ENCODE measurements at regions not wholly inside any gene's neighbourhood (a gene's known extent, or its start where the extent isn't known, plus 50 kb on each side); places are given as distances from the start of the nearest gene placed in this dataset.

GRCh38 chr6:144447472-144447871, 162.3 kb downstream of the UTRN start (continued):
- TF ChIP-seq HMGXB4 (CRISPR knock-in tag; IDR thresholded peaks at IDR 0.05), result no peak
- TF ChIP-seq PREB (CRISPR knock-in tag; IDR thresholded peaks at IDR 0.05; ENCODE audit: borderline replicate concordance), result no peak
- TF ChIP-seq E2F1 (CRISPR knock-in tag; IDR thresholded peaks at IDR 0.05), result no peak
- no peak for TF ChIP-seq GABPB1 (CRISPR knock-in tag; IDR thresholded peaks at IDR 0.05)
- TF ChIP-seq, protein P1, sequence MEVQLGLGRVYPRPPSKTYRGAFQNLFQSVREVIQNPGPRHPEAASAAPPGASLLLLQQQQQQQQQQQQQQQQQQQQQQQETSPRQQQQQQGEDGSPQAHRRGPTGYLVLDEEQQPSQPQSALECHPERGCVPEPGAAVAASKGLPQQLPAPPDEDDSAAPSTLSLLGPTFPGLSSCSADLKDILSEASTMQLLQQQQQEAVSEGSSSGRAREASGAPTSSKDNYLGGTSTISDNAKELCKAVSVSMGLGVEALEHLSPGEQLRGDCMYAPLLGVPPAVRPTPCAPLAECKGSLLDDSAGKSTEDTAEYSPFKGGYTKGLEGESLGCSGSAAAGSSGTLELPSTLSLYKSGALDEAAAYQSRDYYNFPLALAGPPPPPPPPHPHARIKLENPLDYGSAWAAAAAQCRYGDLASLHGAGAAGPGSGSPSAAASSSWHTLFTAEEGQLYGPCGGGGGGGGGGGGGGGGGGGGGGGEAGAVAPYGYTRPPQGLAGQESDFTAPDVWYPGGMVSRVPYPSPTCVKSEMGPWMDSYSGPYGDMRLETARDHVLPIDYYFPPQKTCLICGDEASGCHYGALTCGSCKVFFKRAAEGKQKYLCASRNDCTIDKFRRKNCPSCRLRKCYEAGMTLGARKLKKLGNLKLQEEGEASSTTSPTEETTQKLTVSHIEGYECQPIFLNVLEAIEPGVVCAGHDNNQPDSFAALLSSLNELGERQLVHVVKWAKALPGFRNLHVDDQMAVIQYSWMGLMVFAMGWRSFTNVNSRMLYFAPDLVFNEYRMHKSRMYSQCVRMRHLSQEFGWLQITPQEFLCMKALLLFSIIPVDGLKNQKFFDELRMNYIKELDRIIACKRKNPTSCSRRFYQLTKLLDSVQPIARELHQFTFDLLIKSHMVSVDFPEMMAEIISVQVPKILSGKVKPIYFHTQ (CRISPR knock-in tag; IDR thresholded peaks at IDR 0.05), result no peak
- TF ChIP-seq CBFB (CRISPR knock-in tag; IDR thresholded peaks at IDR 0.05; ENCODE audit: low read depth), result no peak
- TF ChIP-seq TP53 (CRISPR knock-in tag; IDR thresholded peaks at IDR 0.05), result no peak
- TF ChIP-seq, protein P2, sequence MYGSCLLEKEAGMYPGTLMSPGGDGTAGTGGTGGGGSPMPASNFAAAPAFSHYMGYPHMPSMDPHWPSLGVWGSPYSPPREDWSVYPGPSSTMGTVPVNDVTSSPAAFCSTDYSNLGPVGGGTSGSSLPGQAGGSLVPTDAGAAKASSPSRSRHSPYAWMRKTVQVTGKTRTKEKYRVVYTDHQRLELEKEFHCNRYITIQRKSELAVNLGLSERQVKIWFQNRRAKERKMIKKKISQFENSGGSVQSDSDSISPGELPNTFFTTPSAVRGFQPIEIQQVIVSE (CRISPR knock-in tag; IDR thresholded peaks at IDR 0.05; ENCODE audit: borderline replicate concordance), result no peak
- TF ChIP-seq NFYB (CRISPR knock-in tag; conservative IDR thresholded peaks at IDR 0.05; ENCODE audit: low read depth), result no peak
- no peak for TF ChIP-seq PRRX2 (CRISPR knock-in tag; IDR thresholded peaks at IDR 0.05)
- TF ChIP-seq ZNF416 (CRISPR knock-in tag; IDR thresholded peaks at IDR 0.05), result no peak
- TF ChIP-seq ZNF121 (CRISPR knock-in tag; IDR thresholded peaks at IDR 0.05), result no peak

DNA sequence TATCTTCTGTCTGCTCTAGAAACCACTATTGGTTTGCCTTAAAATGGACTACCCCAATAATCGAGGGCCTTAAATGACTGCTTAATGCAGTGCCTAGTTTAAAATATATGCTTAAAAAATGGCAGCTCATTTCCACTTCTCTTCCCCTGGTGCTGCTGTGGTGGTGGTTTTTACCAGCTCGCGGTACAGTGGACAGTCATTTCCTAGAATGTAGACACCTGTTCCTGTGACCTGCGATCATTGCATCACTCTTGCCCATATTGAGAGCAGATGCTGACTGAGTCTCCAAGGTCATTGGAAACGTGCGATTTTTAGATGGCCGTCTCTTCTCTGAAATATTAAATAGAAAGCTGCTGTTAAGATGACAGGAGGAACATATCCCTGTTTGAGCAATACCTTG, 164.1 kb downstream of the UTRN start:
- CTCF ChIA-PET, result no interaction called here
- Mint-ChIP-seq H3K4me3 (no peak overlapping the region), H3K27me3 (ENCODE audit: low read depth) (no peaks in the 10 kb centered on the region), H3K4me1 (no peaks in the 10 kb centered on the region), H3K27ac (no peak overlapping the region), H3K9me3 (no peaks in the 10 kb centered on the region), H3K36me3 (peaks cover 36% of the 10 kb centered on the region)
- DNase-seq (ENCODE audit: low spot score) (no peak), ATAC-seq (no peak)
- POLR2A ChIA-PET, result no interaction called here
- TF ChIP-seq PRDM15 (CRISPR knock-in tag; IDR thresholded peaks at IDR 0.05), result no peak
- TF ChIP-seq HMGA2 (CRISPR knock-in tag; IDR thresholded peaks at IDR 0.05), result no peak
- no peak for TF ChIP-seq KAT7 (CRISPR knock-in tag; IDR thresholded peaks at IDR 0.05; ENCODE audit: borderline replicate concordance)
- TF ChIP-seq SP1 (CRISPR knock-in tag; conservative IDR thresholded peaks at IDR 0.05), result no peak
- TF ChIP-seq, protein P3, sequence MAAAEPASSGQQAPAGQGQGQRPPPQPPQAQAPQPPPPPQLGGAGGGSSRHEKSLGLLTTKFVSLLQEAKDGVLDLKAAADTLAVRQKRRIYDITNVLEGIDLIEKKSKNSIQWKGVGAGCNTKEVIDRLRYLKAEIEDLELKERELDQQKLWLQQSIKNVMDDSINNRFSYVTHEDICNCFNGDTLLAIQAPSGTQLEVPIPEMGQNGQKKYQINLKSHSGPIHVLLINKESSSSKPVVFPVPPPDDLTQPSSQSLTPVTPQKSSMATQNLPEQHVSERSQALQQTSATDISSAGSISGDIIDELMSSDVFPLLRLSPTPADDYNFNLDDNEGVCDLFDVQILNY (CRISPR knock-in tag; IDR thresholded peaks at IDR 0.05), result no peak
- no peak for TF ChIP-seq NFATC4 (CRISPR knock-in tag; IDR thresholded peaks at IDR 0.05)
- TF ChIP-seq, protein P4, sequence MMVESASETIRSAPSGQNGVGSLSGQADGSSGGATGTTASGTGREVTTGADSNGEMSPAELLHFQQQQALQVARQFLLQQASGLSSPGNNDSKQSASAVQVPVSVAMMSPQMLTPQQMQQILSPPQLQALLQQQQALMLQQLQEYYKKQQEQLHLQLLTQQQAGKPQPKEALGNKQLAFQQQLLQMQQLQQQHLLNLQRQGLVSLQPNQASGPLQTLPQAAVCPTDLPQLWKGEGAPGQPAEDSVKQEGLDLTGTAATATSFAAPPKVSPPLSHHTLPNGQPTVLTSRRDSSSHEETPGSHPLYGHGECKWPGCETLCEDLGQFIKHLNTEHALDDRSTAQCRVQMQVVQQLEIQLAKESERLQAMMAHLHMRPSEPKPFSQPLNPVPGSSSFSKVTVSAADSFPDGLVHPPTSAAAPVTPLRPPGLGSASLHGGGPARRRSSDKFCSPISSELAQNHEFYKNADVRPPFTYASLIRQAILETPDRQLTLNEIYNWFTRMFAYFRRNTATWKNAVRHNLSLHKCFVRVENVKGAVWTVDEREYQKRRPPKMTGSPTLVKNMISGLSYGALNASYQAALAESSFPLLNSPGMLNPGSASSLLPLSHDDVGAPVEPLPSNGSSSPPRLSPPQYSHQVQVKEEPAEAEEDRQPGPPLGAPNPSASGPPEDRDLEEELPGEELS (CRISPR knock-in tag; IDR thresholded peaks at IDR 0.05), result no peak
- TF ChIP-seq, protein P2 (CRISPR knock-in tag; IDR thresholded peaks at IDR 0.05; ENCODE audit: borderline replicate concordance), result no peak
- TF ChIP-seq, protein P5, sequence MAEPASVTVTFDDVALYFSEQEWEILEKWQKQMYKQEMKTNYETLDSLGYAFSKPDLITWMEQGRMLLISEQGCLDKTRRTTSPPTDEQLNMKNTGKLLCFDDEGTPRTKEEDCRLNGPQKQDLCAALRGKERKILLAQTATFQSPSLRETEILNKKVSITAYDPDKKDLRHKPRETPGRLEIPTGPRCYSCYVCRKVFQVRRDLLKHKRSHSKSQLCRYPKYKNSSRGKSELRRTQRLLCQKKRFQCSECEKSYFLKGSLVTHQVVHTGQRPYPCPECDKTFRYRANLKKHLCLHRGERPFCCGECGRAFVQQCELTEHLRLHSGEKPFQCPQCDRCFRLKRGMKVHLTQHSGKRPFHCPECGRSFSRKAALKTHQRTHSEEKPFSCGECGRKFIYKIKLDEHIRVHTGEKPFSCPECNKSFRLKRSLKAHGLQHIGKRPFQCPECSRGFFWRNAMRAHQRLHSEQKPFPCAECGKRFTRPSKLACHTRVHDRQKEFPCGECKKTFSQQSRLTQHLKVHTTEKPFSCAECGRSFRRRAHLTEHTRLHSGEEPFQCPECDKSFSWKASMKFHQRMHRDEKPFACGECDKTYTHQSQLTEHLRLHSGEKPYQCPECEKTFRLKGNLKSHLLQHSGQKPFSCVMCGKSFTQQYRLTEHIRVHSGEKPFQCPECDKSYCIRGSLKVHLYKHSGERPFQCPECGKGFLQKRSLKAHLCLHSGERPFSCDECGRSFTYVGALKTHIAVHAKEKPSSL (CRISPR knock-in tag; conservative IDR thresholded peaks at IDR 0.05), result no peak

Data from WTC11 (cell line).